Spleen (tissue), 11 donors: ENCODE measurements at regions not wholly inside any gene's neighbourhood (a gene's known extent, or its start where the extent isn't known, plus 50 kb on each side); places are given as distances from the start of the nearest gene placed in this dataset.
"Not testable (repeated sequence)": the region's sequence is repeated elsewhere in the genome, so short reads cannot be mapped to it uniquely, and the experiment has no call there.

Source experiments
- DNase-seq: peaks from one replicate; pipeline ENCODE4 v3.0.0-alpha.2; 2020
- H3K27ac ChIP-seq, 8 donors: fragments of 200-600 bp; sonication (generic) in 7 of 8; 1 replicate in 4 of 8; 2 replicates in 4 of 8; pipeline versions ENCODE4 v1.5.0 to v1.8.0; 2016 to 2021; ENCODE audit warnings: inconsistent platforms in 4 of 8, mild to moderate bottlenecking in 4 of 8, moderate library complexity in 1 of 8
- H3K27me3 ChIP-seq, 7 donors: fragments of 200-600 bp; sonication (generic) in 6 of 7; replicated peaks in 1 of 7; 1 replicate in 4 of 7; 2 replicates in 3 of 7; pipeline versions ENCODE4 v1.5.0 to v1.8.0; 2016 to 2021; ENCODE audit warnings: inconsistent platforms in 3 of 7, mild to moderate bottlenecking in 1 of 7
- H3K36me3 ChIP-seq, 6 donors: fragments of 200-600 bp; sonication (generic) in 5 of 6; 1 replicate in 4 of 6; 2 replicates in 2 of 6; pipeline versions ENCODE4 v1.5.0 to v1.8.0; 2016 to 2021; ENCODE audit warnings: inconsistent platforms in 2 of 6
- H3K4me1 ChIP-seq, 6 donors: fragments of 200-600 bp; sonication (generic) in 5 of 6; 1 replicate in 3 of 6; 2 replicates in 3 of 6; pipeline versions ENCODE4 v1.5.0 to v1.8.0; 2016 to 2021; ENCODE audit warnings: inconsistent platforms in 3 of 6
- H3K4me3 ChIP-seq, 8 donors: fragments of 200-600 bp; sonication (generic) in 7 of 8; 1 replicate in 4 of 8; 2 replicates in 4 of 8; pipeline versions ENCODE4 v1.5.0 to v1.8.0; 2016 to 2021; ENCODE audit warnings: inconsistent platforms in 4 of 8, mild to moderate bottlenecking in 4 of 8, moderate library complexity in 2 of 8
- H3K9me3 ChIP-seq, 8 donors: fragments of 200-600 bp; sonication (generic) in 7 of 8; 1 replicate in 4 of 8; 2 replicates in 4 of 8; pipeline versions ENCODE4 v1.5.0 to v1.8.0; 2016 to 2021; ENCODE audit warnings: inconsistent platforms in 4 of 8
- CTCF ChIP-seq, 11 experiments: fragments of 200-600 bp in 7 of 11; fragments of 450-650 bp in 4 of 11; sonication (generic) in 4 of 11; IDR thresholded peaks in 8 of 11; conservative IDR thresholded peaks in 3 of 11; 1 replicate in 7 of 11; 2 replicates in 4 of 11; pipeline versions ENCODE4 v1.4.0 to v1.8.0; 2016 to 2021; ENCODE audit warnings: antibody characterized with exemption in 11 of 11, inconsistent platforms in 4 of 11, mild to moderate bottlenecking in 1 of 11
- POLR2A ChIP-seq, 3 donors: fragments of 450-650 bp; IDR thresholded peaks; one replicate each; pipeline ENCODE4 v1.5.1; 2017; ENCODE audit warnings: antibody characterized with exemption in 3 of 3, mild to moderate bottlenecking in 1 of 3
- POLR2AphosphoS5 ChIP-seq, 3 donors: sonication (generic); formaldehyde crosslinking; IDR thresholded peaks; one replicate each; pipeline ENCODE4 v1.5.1; 2017; ENCODE audit warnings: antibody characterized with exemption in 3 of 3
- WGBS, 5 donors: extraction: QIAGEN DNeasy Blood & Tissue Kit in 3 of 5; methylation state at CpG; one replicate each; pipeline versions ENCODE4 v1.1.5 to v1.1.7; 2013 to 2018; 5-methylcytosine and 5-hydroxymethylcytosine counted together
- intact Hi-C: fragments of 100-400 bp; cut with DNase I; formaldehyde crosslinking; loops from one replicate; pipeline ENCODE4 v1.15.0; 2023; ENCODE audit warnings: low total_unique reads
- donor health status: healthy with polysubstance abuse.
- donor health status: DM: no; HTN: no; CAD: no; lungs with moderate emphysema.
- donor health status: DM: no; HTN: no; CAD: no.
- donor health status: Bipolar disorder and iron deficiency.
- donor health status: healthy.
- donor health status: DM: no; HTN: no; CAD: no.
- donor health status: DM: yes; HTN: yes; CAD: no.

DNA sequence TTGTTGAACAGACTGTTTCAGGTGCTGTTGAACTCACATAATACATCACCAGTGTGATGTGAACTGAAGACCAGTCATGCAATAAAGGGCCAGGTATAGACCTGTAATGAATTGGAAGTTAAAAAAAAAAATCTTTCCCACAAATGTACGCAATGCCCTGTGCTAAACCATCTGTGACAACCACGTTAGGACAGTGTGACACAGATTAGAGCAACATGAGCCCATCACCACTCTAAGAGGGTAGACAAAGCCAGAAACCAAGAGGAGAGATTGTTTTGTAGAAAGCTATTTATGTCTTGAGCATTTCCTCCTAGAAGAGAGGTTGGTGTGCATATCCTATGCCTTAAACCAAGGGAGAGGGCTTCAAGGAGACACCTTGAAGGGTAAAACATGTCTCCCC lies 77.0 kb upstream of the BEND6 start:
- TF ChIP-seq CTCF (IDR thresholded peaks at IDR 0.05 in 8 of 11, conservative IDR thresholded peaks at IDR 0.05 in 3 of 11) (no peak), POLR2AphosphoS5 (IDR thresholded peaks at IDR 0.05) (no peak), POLR2A (IDR thresholded peaks at IDR 0.05) (no peak)
- intact Hi-C loops, result no loop called here
- DNase-seq, result no peak
- no peaks in the 10 kb centered on the region for H3K4me1 ChIP-seq
- H3K27ac ChIP-seq, result no peak overlapping the region
- H3K27me3 ChIP-seq, result no peaks in the 10 kb centered on the region
- H3K9me3 ChIP-seq, result no peaks in the 10 kb centered on the region
- H3K4me3 ChIP-seq, result no peak overlapping the region
- WGBS, 5 donors, result 75 to 90% (median 79%) methylated on average over 2 of the region's 2 CpGs
- H3K36me3 ChIP-seq, result no peaks in the 10 kb centered on the region

DNA sequence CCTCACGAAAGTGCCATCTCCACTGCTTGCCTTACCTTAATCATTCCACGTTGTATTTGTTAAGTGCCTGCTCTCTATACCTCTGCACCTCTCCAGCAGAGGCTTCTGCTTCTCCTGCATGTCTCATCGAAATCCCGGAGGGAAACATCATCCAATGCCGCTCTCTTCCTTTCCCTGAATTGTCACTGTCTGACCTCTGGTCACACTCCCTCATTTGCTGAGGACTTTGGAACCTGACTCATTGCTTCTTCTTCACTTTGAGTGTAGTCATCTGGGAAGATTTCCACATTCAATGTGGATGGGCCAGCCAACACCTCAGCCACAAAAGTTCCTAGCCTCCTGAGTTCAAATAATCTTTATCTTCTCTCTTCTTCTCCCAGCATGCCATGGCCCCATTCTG lies 78.9 kb upstream of the BEND6 start:
- TF ChIP-seq CTCF (IDR thresholded peaks at IDR 0.05 in 8 of 11, conservative IDR thresholded peaks at IDR 0.05 in 3 of 11) (no peak), POLR2A (IDR thresholded peaks at IDR 0.05) (no peak), POLR2AphosphoS5 (IDR thresholded peaks at IDR 0.05) (no peak)
- 86 to 95% (median 88%) methylated on average over 5 of the region's 5 CpGs for WGBS, 5 donors

GRCh38 chr6:56875523-56875922 lies 79.4 kb upstream of the BEND6 start:
- no peaks in the 10 kb centered on the region for H3K36me3 ChIP-seq
- H3K4me1 ChIP-seq, result no peaks in the 10 kb centered on the region
- TF ChIP-seq POLR2A (IDR thresholded peaks at IDR 0.05) (no peak), POLR2AphosphoS5 (IDR thresholded peaks at IDR 0.05) (no peak), CTCF (IDR thresholded peaks at IDR 0.05 in 8 of 11, conservative IDR thresholded peaks at IDR 0.05 in 3 of 11) (no peak)
- 90 to 100% (median 91%) methylated on average over 1 of the region's 1 CpG for WGBS, 5 donors
- DNase-seq, result no peak
- H3K4me3 ChIP-seq, result no peak overlapping the region
- no peaks in the 10 kb centered on the region for H3K27me3 ChIP-seq
- H3K9me3 ChIP-seq, result no peaks in the 10 kb centered on the region
- no peak overlapping the region for H3K27ac ChIP-seq
- intact Hi-C loops, result no loop called here

More for the DNA sequence above, 78.9 kb upstream of the BEND6 start:
- Histone ChIP-seq H3K27ac (no peak overlapping the region), H3K4me3 (no peak overlapping the region), H3K27me3 (no peaks in the 10 kb centered on the region), H3K36me3 (no peaks in the 10 kb centered on the region), H3K4me1 (no peaks in the 10 kb centered on the region), H3K9me3 (no peaks in the 10 kb centered on the region)
- intact Hi-C loops, result no loop called here
- no peak for DNase-seq

- no peak overlapping the region for H3K4me3 ChIP-seq
- WGBS, 5 donors, result 84 to 94% (median 92%) methylated on average over 3 of the region's 3 CpGs
- no peaks in the 10 kb centered on the region for H3K4me1 ChIP-seq
- no peaks in the 10 kb centered on the region for H3K27me3 ChIP-seq
- TF ChIP-seq CTCF (IDR thresholded peaks at IDR 0.05 in 8 of 11, conservative IDR thresholded peaks at IDR 0.05 in 3 of 11) (no peak), POLR2AphosphoS5 (IDR thresholded peaks at IDR 0.05) (no peak), POLR2A (IDR thresholded peaks at IDR 0.05) (no peak)
- no peaks in the 10 kb centered on the region for H3K9me3 ChIP-seq
- no peak for DNase-seq
- H3K36me3 ChIP-seq, result no peaks in the 10 kb centered on the region
- intact Hi-C loops, result no loop called here
- H3K27ac ChIP-seq, result no peak overlapping the region
Observed at GRCh38 chr6:56874328-56874727, 80.6 kb upstream of the BEND6 start.

DNA sequence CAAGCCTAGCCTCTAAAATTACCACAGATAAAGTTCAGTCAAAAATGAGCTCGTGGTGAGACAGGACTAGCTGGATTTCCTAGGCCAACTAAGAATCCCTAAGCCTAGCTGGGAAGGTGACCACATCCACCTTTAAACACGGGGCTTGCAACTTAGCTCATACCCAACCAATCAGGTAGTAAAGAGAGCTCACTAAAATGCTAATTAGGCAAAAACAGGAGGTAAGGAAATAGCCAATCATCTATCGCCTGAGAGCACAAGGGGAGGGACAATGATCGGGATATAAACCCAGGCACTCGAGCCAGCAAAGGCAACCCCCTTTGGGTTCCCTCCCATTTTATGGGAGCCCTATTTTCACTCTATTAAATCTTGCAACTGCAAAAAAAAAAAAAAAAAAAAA lies 84.9 kb upstream of the BEND6 start:
- H3K4me1 ChIP-seq, DNase-seq, H3K9me3 ChIP-seq, H3K27me3 ChIP-seq, H3K4me3 ChIP-seq, H3K36me3 ChIP-seq, H3K27ac ChIP-seq, intact Hi-C loops: not testable (repeated sequence)
- 69 to 92% (median 86%) methylated on average over 5 of the region's 5 CpGs for WGBS, 5 donors
